SK-N-SH treated with all-trans-retinoic acid at 6 μM for 48 hours (cell line): ENCODE measurements at regions not wholly inside any gene's neighbourhood (a gene's known extent, or its start where the extent isn't known, plus 50 kb on each side); places are given as distances from the start of the nearest gene placed in this dataset.

Experiments used
- ATAC-seq: fragments of 200-7000 bp; cut with Tn5 transposase; 3 replicates; pipeline ENCODE4 v1.9.1; 2020; ENCODE audit warnings: mild to moderate bottlenecking, moderate library complexity
- ARNTL ChIP-seq: fragments of 450-650 bp; formaldehyde crosslinking; IDR thresholded peaks from 2 replicates; pipeline ENCODE4 v1.5.0; 2020; ENCODE audit warnings: low read depth, mild to moderate bottlenecking, moderate library complexity, borderline replicate concordance
- BACH2 ChIP-seq: fragments of 250-450 bp; sonication (Bioruptor Pico); IDR thresholded peaks from 2 replicates; pipeline ENCODE4 v1.9.0; 2021; ENCODE audit warnings: mild to moderate bottlenecking, borderline replicate concordance
- CREB5 ChIP-seq: fragments of 250-450 bp; sonication (Bioruptor Pico); IDR thresholded peaks from 2 replicates; pipeline ENCODE4 v1.5.1; 2020; ENCODE audit warnings: low read depth, mild to moderate bottlenecking, moderate library complexity
- CSDC2 ChIP-seq: fragments of 250-450 bp; sonication (Bioruptor Pico); IDR thresholded peaks from 2 replicates; pipeline ENCODE4 v1.5.0; 2020; ENCODE audit warnings: mild to moderate bottlenecking, moderate library complexity
- ESRRG ChIP-seq: fragments of 250-450 bp; sonication (Bioruptor Pico); IDR thresholded peaks from 2 replicates; pipeline ENCODE4 v1.6.1; 2021; ENCODE audit warnings: mild to moderate bottlenecking
- GLIS3 ChIP-seq: fragments of 250-450 bp; sonication (Bioruptor Pico); IDR thresholded peaks from 2 replicates; pipeline ENCODE4 v1.5.0; 2020; ENCODE audit warnings: mild to moderate bottlenecking, moderate library complexity
- OSR1 ChIP-seq: fragments of 250-450 bp; sonication (Bioruptor Pico); IDR thresholded peaks from 2 replicates; pipeline ENCODE4 v1.8.0; 2022; ENCODE audit warnings: moderate library complexity, mild to moderate bottlenecking, inconsistent platforms
- PATZ1 ChIP-seq: fragments of 250-450 bp; sonication (Bioruptor Pico); IDR thresholded peaks from 2 replicates; pipeline ENCODE4 v1.8.0; 2020; ENCODE audit warnings: mild to moderate bottlenecking, moderate library complexity, borderline replicate concordance
- POU6F1 ChIP-seq: fragments of 250-450 bp; sonication (Bioruptor Pico); IDR thresholded peaks from 2 replicates; pipeline ENCODE4 v1.8.0; 2021; ENCODE audit warnings: low read depth, mild to moderate bottlenecking, moderate library complexity, borderline replicate concordance
- PPARA ChIP-seq: fragments of 250-450 bp; sonication (Bioruptor Pico); IDR thresholded peaks from 2 replicates; pipeline ENCODE4 v1.5.0; 2020; ENCODE audit warnings: mild to moderate bottlenecking, borderline replicate concordance
- RARB ChIP-seq: fragments of 250-450 bp; sonication (Bioruptor Pico); IDR thresholded peaks from 2 replicates; pipeline ENCODE4 v1.8.0; 2021; ENCODE audit warnings: mild to moderate bottlenecking, moderate library complexity
- SNAI2 ChIP-seq: fragments of 250-450 bp; sonication (Bioruptor Pico); IDR thresholded peaks from 2 replicates; pipeline ENCODE4 v1.5.0; 2020; ENCODE audit warnings: mild to moderate bottlenecking, moderate library complexity
- TCF4 ChIP-seq: fragments of 250-450 bp; sonication (Bioruptor Pico); IDR thresholded peaks from 2 replicates; pipeline ENCODE4 v1.8.0; 2021; ENCODE audit warnings: mild to moderate bottlenecking, moderate library complexity, borderline replicate concordance
- TOX ChIP-seq: fragments of 250-450 bp; sonication (Bioruptor Pico); IDR thresholded peaks from 2 replicates; pipeline ENCODE4 v1.8.0; 2021; ENCODE audit warnings: mild to moderate bottlenecking, moderate library complexity, borderline replicate concordance
- ZC3H10 ChIP-seq: fragments of 250-450 bp; sonication (Bioruptor Pico); IDR thresholded peaks from 2 replicates; pipeline ENCODE4 v1.5.1; 2021; ENCODE audit warnings: mild to moderate bottlenecking, moderate library complexity
- ZFP3 ChIP-seq: fragments of 250-450 bp; sonication (Bioruptor Pico); IDR thresholded peaks from 2 replicates; pipeline ENCODE4 v1.5.0; 2020; ENCODE audit warnings: mild to moderate bottlenecking, moderate library complexity
- ZNF565 ChIP-seq: fragments of 450-650 bp; formaldehyde crosslinking; conservative IDR thresholded peaks from 2 replicates; pipeline ENCODE4 v1.5.0; 2020; ENCODE audit warnings: low read depth, mild to moderate bottlenecking, moderate library complexity
- ZNF70 ChIP-seq: fragments of 450-650 bp; formaldehyde crosslinking; IDR thresholded peaks from 2 replicates; pipeline ENCODE4 v1.5.0; 2020; ENCODE audit warnings: mild to moderate bottlenecking, moderate library complexity
- ZNF8 ChIP-seq: fragments of 450-650 bp; formaldehyde crosslinking; IDR thresholded peaks from 2 replicates; pipeline ENCODE4 v1.5.0; 2020; ENCODE audit warnings: mild to moderate bottlenecking, moderate library complexity

- TF ChIP-seq ZNF565 (CRISPR knock-in tag), result no peak
- TF ChIP-seq POU6F1 (CRISPR knock-in tag), result no peak
- no peak for TF ChIP-seq TCF4 (CRISPR knock-in tag)
- TF ChIP-seq ESRRG (CRISPR knock-in tag), result no peak
- no peak for TF ChIP-seq ZC3H10
- TF ChIP-seq ARNTL (CRISPR knock-in tag), result no peak
- TF ChIP-seq CREB5 (CRISPR knock-in tag), result no peak
- no peak for TF ChIP-seq PATZ1
- TF ChIP-seq PPARA (CRISPR knock-in tag), result no peak
- TF ChIP-seq GLIS3, result no peak
- TF ChIP-seq BACH2 (CRISPR knock-in tag), result no peak
- no peak for TF ChIP-seq ZNF8 (CRISPR knock-in tag)
- TF ChIP-seq ZNF70 (CRISPR knock-in tag), result no peak
- ATAC-seq, result no peak
Observed at GRCh38 chr1:112237983-112238545, 157.9 kb upstream of the CTTNBP2NL start.

GRCh38 chr1:112239683-112240330, 156.2 kb upstream of the CTTNBP2NL start:
- TF ChIP-seq GLIS3, result no peak
- no peak for TF ChIP-seq ESRRG (CRISPR knock-in tag)
- TF ChIP-seq SNAI2 (CRISPR knock-in tag), result no peak
- TF ChIP-seq CREB5 (CRISPR knock-in tag), result no peak
- TF ChIP-seq TOX (CRISPR knock-in tag), result no peak
- no peak for TF ChIP-seq RARB (CRISPR knock-in tag)
- no peak for TF ChIP-seq CSDC2 (CRISPR knock-in tag)
- TF ChIP-seq, all 23 proteins: peak for 0
- no peak for ATAC-seq

- no peak for TF ChIP-seq BACH2 (CRISPR knock-in tag)
- no peak for TF ChIP-seq ZFP3 (CRISPR knock-in tag)
- no peak for TF ChIP-seq ZNF70 (CRISPR knock-in tag)
- no peak for TF ChIP-seq CREB5 (CRISPR knock-in tag)
- TF ChIP-seq ESRRG (CRISPR knock-in tag), result no peak
- no peak for TF ChIP-seq CSDC2 (CRISPR knock-in tag)
- TF ChIP-seq OSR1 (CRISPR knock-in tag), result no peak
- no peak for TF ChIP-seq GLIS3
- TF ChIP-seq ARNTL (CRISPR knock-in tag), result no peak
- no peak for ATAC-seq
Observed at GRCh38 chr1:112242470-112242869, 153.5 kb upstream of the CTTNBP2NL start.

- TF ChIP-seq ZFP3 (CRISPR knock-in tag) (no peak), SNAI2 (CRISPR knock-in tag) (no peak), ZC3H10 (no peak), ZNF70 (CRISPR knock-in tag) (no peak), GLIS3 (no peak), POU6F1 (CRISPR knock-in tag) (no peak), PATZ1 (no peak)
- ATAC-seq, result no peak
Observed at GRCh38 chr1:112244131-112244530, 151.9 kb upstream of the CTTNBP2NL start.
